Mesenchymal stem cell (in vitro differentiated cells and primary cell): ENCODE measurements at regions not wholly inside any gene's neighbourhood (a gene's known extent, or its start where the extent isn't known, plus 50 kb on each side); places are given as distances from the start of the nearest gene placed in this dataset.
A peak's percentile ranks its signal among the peaks of the same experiment; 100 is the strongest.

Experiments
- DNase-seq: peaks from one replicate; pipeline ENCODE4 v3.0.0-alpha.2; 2013
- H2AFZ ChIP-seq: one replicate; pipeline ENCODE4 v1.6.1; 2013; ENCODE audit warnings: low read depth, mild to moderate bottlenecking, control low read depth, inconsistent platforms, low read length, moderate library complexity
- H2AK5ac ChIP-seq: 2 replicates; pipeline ENCODE4 v1.6.1; 2013; ENCODE audit warnings: low read length, moderate library complexity, mild to moderate bottlenecking, inconsistent platforms; ENCODE audit not compliant: severe bottlenecking
- H2BK120ac ChIP-seq: one replicate; pipeline ENCODE4 v1.6.1; 2013; ENCODE audit warnings: low read depth, mild to moderate bottlenecking, inconsistent platforms, low read length, moderate library complexity
- H2BK12ac ChIP-seq, 2 experiments: one replicate each; pipeline ENCODE4 v1.6.1; 2013; ENCODE audit warnings: inconsistent platforms in 2 of 2, low read length in 2 of 2, mild to moderate bottlenecking in 2 of 2, moderate library complexity in 2 of 2, control low read depth in 1 of 2
- H2BK15ac ChIP-seq: one replicate; pipeline ENCODE4 v1.6.1; 2013; ENCODE audit warnings: mild to moderate bottlenecking, low read depth, inconsistent platforms; ENCODE audit not compliant: poor library complexity, severe bottlenecking
- H2BK5ac ChIP-seq: 2 replicates; pipeline ENCODE4 v1.6.1; 2013; ENCODE audit warnings: low read depth, mild to moderate bottlenecking, low read length, control low read depth, inconsistent platforms; ENCODE audit not compliant: poor library complexity, severe bottlenecking
- H3K14ac ChIP-seq, 2 experiments: one replicate each; pipeline ENCODE4 v1.6.1; 2013; ENCODE audit warnings: inconsistent platforms in 2 of 2, low read length in 2 of 2, control low read depth in 1 of 2, mild to moderate bottlenecking in 1 of 2, moderate library complexity in 1 of 2
- H3K18ac ChIP-seq, 2 experiments: one replicate each; pipeline ENCODE4 v1.6.1; 2013; ENCODE audit warnings: inconsistent platforms in 2 of 2, low read length in 2 of 2, control low read depth in 1 of 2, low read depth in 1 of 2, mild to moderate bottlenecking in 1 of 2
- H3K23ac ChIP-seq, 2 experiments: one replicate each; pipeline ENCODE4 v1.6.1; 2013; ENCODE audit warnings: inconsistent platforms in 2 of 2, low read length in 2 of 2, mild to moderate bottlenecking in 2 of 2, moderate library complexity in 2 of 2, control low read depth in 1 of 2
- H3K27ac ChIP-seq: 2 replicates; pipeline ENCODE4 v1.5.1; 2013; ENCODE audit warnings: mild to moderate bottlenecking, moderate library complexity, low read length, control low read depth, inconsistent platforms; ENCODE audit not compliant: poor library complexity, severe bottlenecking
- H3K27me3 ChIP-seq, 2 experiments: 2 replicates each; pipeline versions ENCODE4 v1.6.1 to v1.7.0; 2013; ENCODE audit warnings: low read length in 2 of 2, mild to moderate bottlenecking in 2 of 2, moderate library complexity in 2 of 2, control low read depth in 1 of 2, inconsistent platforms in 1 of 2; ENCODE audit not compliant: control insufficient read depth in 1 of 2, insufficient read depth in 1 of 2
- H3K36me3 ChIP-seq, 2 experiments: 2 replicates each; pipeline versions ENCODE4 v1.6.1 to v1.7.0; 2013; ENCODE audit warnings: low read length in 2 of 2, control low read depth in 1 of 2, inconsistent platforms in 1 of 2, low read depth in 1 of 2, mild to moderate bottlenecking in 1 of 2; ENCODE audit not compliant: insufficient read depth in 2 of 2, control insufficient read depth in 1 of 2
- H3K4ac ChIP-seq, 2 experiments: one replicate each; pipeline ENCODE4 v1.6.1; 2013; ENCODE audit warnings: inconsistent platforms in 2 of 2, low read length in 2 of 2, mild to moderate bottlenecking in 2 of 2, moderate library complexity in 2 of 2, control low read depth in 1 of 2, low read depth in 1 of 2
- H3K4me1 ChIP-seq: 2 replicates; pipeline ENCODE4 v1.6.1; 2013; ENCODE audit warnings: low read depth, low read length, control low read depth; ENCODE audit not compliant: control insufficient read depth, insufficient read depth
- H3K4me2 ChIP-seq: 2 replicates; pipeline ENCODE4 v1.6.1; 2013; ENCODE audit warnings: low read length, mild to moderate bottlenecking, inconsistent platforms; ENCODE audit not compliant: poor library complexity, severe bottlenecking
- H3K4me3 ChIP-seq, 2 experiments: 2 replicates each; pipeline versions ENCODE4 v1.5.1 to v1.7.0; 2013; ENCODE audit warnings: low read length in 2 of 2, mild to moderate bottlenecking in 2 of 2, control low read depth in 1 of 2, low read depth in 1 of 2; ENCODE audit not compliant: insufficient read depth in 1 of 2
- H3K79me1 ChIP-seq: replicated peaks from 2 replicates; pipeline ENCODE4 v1.6.1; 2013; ENCODE audit warnings: mild to moderate bottlenecking, control low read depth, low read length, inconsistent platforms; ENCODE audit not compliant: poor library complexity, severe bottlenecking
- H3K9ac ChIP-seq: 2 replicates; pipeline ENCODE4 v1.7.0; 2013; ENCODE audit warnings: mild to moderate bottlenecking, low read length, moderate library complexity
- H3K9me3 ChIP-seq: 2 replicates; pipeline ENCODE4 v1.7.0; 2013; ENCODE audit warnings: mild to moderate bottlenecking, low read length; ENCODE audit not compliant: control insufficient read depth
- H4K8ac ChIP-seq: one replicate; pipeline ENCODE4 v1.6.1; 2013; ENCODE audit warnings: inconsistent platforms, mild to moderate bottlenecking, low read length, moderate library complexity
- H4K91ac ChIP-seq: one replicate; pipeline ENCODE4 v1.6.1; 2013; ENCODE audit warnings: mild to moderate bottlenecking, low read length, inconsistent platforms
- WGBS: methylation state at CpG from one replicate; pipeline ENCODE4 v1.1.7; 2013; ENCODE audit warnings: mixed read lengths; 5-methylcytosine and 5-hydroxymethylcytosine counted together

DNA sequence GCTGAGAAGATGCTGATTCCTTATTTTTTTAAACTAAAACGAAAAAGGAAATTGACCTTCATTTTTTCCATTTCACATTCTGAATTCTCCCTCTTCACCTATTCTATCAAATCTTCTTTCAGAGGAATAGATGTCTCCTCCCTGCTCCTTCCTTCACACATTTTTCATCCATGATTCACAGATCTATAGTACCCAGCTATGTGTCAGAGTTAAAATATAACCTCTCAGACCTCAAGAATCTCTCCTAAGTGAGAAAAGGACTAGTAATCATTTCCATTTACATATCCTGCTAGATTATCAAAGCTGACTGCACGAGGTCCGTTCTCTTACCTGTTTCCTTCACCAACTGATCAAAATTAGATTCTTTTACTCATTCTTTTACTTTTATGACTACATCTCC, 1297.6 kb upstream of the ALCAM start:
- Histone ChIP-seq H3K79me1 (no peaks in the 10 kb centered on the region), H2AFZ (no peak overlapping the region), H3K4me2 (no peak overlapping the region), H3K27me3 (no peaks in the 10 kb centered on the region), H2AK5ac (no peak overlapping the region), H4K91ac (no peak overlapping the region), H3K14ac (no peak overlapping the region), H3K27ac (peak overlapping the region; percentile 72), H4K8ac (no peak overlapping the region), H3K36me3 (no peaks in the 10 kb centered on the region), H3K4me3 (no peak overlapping the region), H3K23ac (no peak overlapping the region), H3K4me1 (no peaks in the 10 kb centered on the region), H2BK15ac (no peak overlapping the region), H2BK120ac (no peak overlapping the region), H2BK5ac (no peak overlapping the region), H3K9ac (no peak overlapping the region), H3K4ac (no peak overlapping the region), H3K9me3 (no peaks in the 10 kb centered on the region), H2BK12ac (no peak overlapping the region), H3K18ac (no peak overlapping the region)
- 30% methylated on average over 3 of the region's 3 CpGs for WGBS
- DNase-seq = peak; percentile 4

DNA sequence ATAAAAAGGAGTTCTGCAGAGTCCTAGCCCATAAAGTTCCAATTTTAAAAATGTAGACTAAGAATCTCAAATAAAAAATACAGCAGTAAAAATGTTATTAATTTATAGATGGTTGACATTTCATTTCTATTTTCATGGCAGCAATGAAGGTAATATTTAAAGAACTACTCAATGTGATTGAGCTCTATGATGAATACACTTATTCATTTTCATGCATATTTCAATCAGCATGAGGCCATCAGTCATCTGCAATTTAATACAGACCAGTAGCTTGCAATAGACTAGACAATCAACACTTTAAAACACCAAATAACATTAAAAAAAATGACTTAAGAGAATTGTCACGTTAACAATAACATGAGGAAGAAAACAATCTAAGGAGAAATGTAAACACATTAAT, 1295.8 kb upstream of the ALCAM start:
- Histone ChIP-seq H3K23ac (no peak overlapping the region), H3K18ac (no peak overlapping the region), H3K14ac (no peak overlapping the region), H3K27me3 (no peaks in the 10 kb centered on the region), H3K4me3 (no peak overlapping the region), H3K4me1 (no peaks in the 10 kb centered on the region), H3K4ac (no peak overlapping the region), H2AFZ (no peak overlapping the region), H2AK5ac (no peak overlapping the region), H2BK5ac (no peak overlapping the region), H2BK15ac (no peak overlapping the region), H3K9me3 (no peaks in the 10 kb centered on the region), H2BK120ac (no peak overlapping the region), H3K27ac (no peak overlapping the region), H2BK12ac (no peak overlapping the region), H3K4me2 (no peak overlapping the region), H4K91ac (no peak overlapping the region), H4K8ac (no peak overlapping the region), H3K79me1 (no peaks in the 10 kb centered on the region), H3K9ac (no peak overlapping the region), H3K36me3 (no peaks in the 10 kb centered on the region)
- no peak for DNase-seq
- WGBS = 83% methylated on average over 1 of the region's 1 CpG

DNA sequence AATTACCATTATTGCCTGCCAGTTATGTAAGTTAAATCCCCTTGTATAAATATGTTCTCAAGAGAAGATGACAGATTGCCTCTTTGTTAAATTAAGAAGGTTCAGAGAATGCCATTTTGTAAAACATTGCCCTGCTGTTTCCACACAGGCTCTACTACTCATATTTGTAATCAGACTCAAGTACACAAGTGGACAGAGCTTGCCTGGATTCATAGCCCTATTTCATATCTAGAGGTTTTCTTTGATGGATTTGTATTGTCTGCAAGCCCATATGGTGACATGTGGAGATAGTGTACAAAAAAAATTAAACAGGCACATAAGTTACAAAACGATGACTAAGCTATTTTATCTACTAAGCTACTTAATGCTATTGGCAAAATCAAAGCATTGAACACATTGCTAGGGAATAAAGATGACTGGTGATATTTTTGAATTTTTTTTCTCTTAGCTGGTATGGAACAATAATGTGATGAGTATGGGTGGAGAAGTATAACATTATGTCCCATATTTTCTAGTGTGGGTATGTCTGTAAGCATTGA, 1286.6 kb upstream of the ALCAM start:
- Histone ChIP-seq H3K79me1 (no peaks in the 10 kb centered on the region), H2BK12ac (no peak overlapping the region), H2AK5ac (no peak overlapping the region), H4K91ac (no peak overlapping the region), H3K27ac (no peak overlapping the region), H3K4me3 (no peak overlapping the region), H3K4ac (no peak overlapping the region), H4K8ac (no peak overlapping the region), H3K23ac (no peak overlapping the region), H3K18ac (no peak overlapping the region), H2BK5ac (no peak overlapping the region), H3K36me3 (no peaks in the 10 kb centered on the region), H2BK15ac (no peak overlapping the region), H3K4me1 (no peaks in the 10 kb centered on the region), H3K27me3 (no peaks in the 10 kb centered on the region), H2BK120ac (no peak overlapping the region), H2AFZ (no peak overlapping the region), H3K4me2 (no peak overlapping the region), H3K14ac (no peak overlapping the region), H3K9me3 (no peaks in the 10 kb centered on the region), H3K9ac (no peak overlapping the region)
- no peak for DNase-seq
- no CpG with 5 or more reads among the region's 1 CpG for WGBS

DNA sequence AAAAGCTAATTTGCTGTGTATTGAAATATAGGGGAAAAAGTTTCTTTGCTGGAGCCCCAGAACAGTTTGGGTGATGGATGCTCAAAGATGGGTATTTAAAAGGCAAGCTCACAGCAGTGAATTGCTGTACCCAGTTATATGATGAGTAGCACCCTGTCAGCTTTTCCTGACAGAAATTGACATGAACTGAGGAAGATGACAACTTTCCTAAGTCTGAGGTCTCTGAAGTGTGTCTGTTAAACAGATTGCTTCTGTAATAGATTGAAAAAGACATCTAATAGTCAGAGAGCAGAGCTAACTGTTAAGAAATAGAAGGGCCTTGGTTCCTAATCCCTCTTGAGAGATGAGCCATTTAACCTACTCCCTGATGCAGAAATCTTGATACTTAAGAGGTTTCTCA, 1278.0 kb upstream of the ALCAM start:
- Histone ChIP-seq H2BK12ac (no peak overlapping the region), H2BK15ac (no peak overlapping the region), H3K4ac (no peak overlapping the region), H3K27ac (no peak overlapping the region), H3K9ac (no peak overlapping the region), H3K79me1 (no peaks in the 10 kb centered on the region), H4K91ac (no peak overlapping the region), H2BK120ac (no peak overlapping the region), H3K4me1 (no peaks in the 10 kb centered on the region), H3K18ac (no peak overlapping the region), H2BK5ac (no peak overlapping the region), H3K4me3 (no peak overlapping the region), H3K27me3 (no peaks in the 10 kb centered on the region), H3K23ac (no peak overlapping the region), H3K9me3 (peaks cover 4% of the 10 kb centered on the region), H3K4me2 (no peak overlapping the region), H3K36me3 (no peaks in the 10 kb centered on the region), H3K14ac (no peak overlapping the region), H2AFZ (no peak overlapping the region), H2AK5ac (no peak overlapping the region), H4K8ac (no peak overlapping the region)
- DNase-seq = no peak
